ENCODE measurements at regions not wholly inside any gene's neighbourhood (a gene's known extent, or its start where the extent isn't known, plus 50 kb on each side); places are given as distances from the start of the nearest gene placed in this dataset.

GRCh38 chr14:22266142-22266442 is 322.9 kb downstream of the DAD1 start:
- TF ChIP-seq CTCF (IDR thresholded peaks at IDR 0.05): no peak
- TF ChIP-seq POLR2A (IDR thresholded peaks at IDR 0.05): no peak
